ENCODE measurements at regions not wholly inside any gene's neighbourhood (a gene's known extent, or its start where the extent isn't known, plus 50 kb on each side); places are given as distances from the start of the nearest gene placed in this dataset.
A peak's percentile ranks its signal among the peaks of the same experiment; 100 is the strongest.
"Not testable (repeated sequence)": the region's sequence is repeated elsewhere in the genome, so short reads cannot be mapped to it uniquely, and the experiment has no call there.

DNA sequence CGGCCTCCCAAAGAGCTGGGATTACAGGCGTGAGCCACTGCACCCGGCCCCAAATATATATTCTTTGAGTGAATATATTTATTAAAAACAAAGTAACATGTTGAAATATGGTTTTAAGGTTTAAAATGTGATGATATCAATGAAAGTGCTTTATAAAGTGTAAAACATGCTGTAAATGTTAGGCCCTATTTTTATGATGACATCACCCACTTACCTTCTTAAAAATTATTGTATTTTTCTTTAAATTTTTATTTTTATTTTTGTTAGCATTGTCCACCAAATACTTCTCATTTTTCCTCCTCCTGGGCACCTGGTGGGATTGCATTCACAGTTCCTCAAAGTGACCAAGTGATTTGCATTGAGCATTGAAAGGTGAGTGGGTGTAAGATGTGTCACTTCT lies 152.6 kb upstream of the TBX3 start:
- DNase-seq (ENCODE audit: low spot score), result no peak

DNA sequence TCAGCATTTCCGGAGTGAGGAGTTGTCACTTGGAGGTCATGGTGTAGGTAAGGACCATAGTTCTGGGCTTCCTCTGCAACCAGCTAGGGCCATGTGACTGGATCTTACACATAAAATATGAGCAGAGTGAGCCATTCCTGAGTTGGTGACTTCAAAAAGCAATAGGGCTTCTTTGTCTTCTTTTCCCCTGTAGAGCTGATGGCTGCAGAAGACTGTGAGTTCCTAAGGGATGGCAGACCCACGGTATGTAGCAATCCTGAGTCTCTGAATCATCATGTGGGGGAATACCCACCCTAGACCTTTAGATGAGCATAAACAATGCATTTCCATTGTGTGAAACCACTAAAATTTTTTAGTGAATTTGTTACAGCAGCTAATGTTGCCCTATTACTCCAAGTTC lies 151.1 kb upstream of the TBX3 start:
- DNase-seq (ENCODE audit: low spot score), result no peak

DNA sequence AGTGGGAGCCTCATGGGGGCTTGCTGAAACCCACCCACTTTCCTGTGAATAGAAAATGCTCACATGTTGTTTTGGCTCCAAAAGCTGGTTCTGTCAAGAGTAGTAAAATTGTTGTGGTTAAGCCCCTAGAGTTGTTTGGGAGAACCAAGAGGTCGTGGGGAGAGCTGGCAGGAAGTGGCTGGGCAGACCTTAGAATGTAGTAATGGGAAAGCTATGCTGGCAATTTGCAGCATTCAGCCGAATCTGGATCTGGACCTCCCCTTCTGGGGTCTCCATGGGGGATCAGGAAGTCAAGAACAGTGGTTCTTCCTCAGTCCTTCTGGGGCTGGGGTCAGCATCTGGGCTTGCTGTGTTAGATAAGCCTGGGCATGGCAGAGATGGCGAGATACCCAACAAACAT lies 150.6 kb upstream of the TBX3 start:
- DNase-seq (ENCODE audit: low spot score), result no peak

DNA sequence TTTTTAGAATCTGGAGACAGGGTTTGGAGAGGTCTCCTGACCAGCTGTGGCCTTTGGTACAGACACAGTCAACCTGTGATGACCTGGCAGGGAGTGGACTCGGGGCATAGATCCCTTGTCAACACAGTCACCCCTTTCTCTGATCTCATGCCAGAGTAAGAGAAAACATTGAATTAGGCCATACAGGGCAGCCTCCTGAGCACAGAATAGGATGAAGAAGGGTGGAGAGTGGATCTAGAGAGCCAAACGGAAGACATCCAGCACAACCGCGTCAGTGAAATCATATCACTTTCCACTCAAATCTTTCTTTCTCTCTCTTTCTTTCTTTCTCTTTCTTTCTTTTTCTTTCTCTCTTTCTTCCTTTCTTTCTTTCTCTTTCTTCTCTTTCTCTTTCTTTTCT lies 145.9 kb upstream of the TBX3 start:
- DNase-seq (ENCODE audit: low spot score), result peak; percentile 39

DNA sequence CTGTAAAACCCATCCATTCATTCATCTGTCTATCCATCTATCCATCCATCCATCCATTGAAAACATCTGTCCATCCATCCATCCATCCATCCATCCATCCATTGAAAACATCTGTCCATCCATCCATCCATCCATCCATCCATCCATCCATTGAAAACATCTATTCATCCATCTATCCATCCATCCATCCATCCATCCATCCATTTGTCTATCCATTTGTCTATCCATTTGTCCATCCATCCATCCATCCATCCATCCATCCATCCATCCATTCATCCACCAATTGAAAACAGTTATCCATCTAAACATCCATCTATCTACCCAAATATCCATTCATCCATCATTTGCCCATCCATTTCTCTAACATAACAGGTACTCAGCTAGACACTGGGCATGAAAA lies 145.3 kb upstream of the TBX3 start:
- DNase-seq (ENCODE audit: low spot score), result not testable (repeated sequence)

DNA sequence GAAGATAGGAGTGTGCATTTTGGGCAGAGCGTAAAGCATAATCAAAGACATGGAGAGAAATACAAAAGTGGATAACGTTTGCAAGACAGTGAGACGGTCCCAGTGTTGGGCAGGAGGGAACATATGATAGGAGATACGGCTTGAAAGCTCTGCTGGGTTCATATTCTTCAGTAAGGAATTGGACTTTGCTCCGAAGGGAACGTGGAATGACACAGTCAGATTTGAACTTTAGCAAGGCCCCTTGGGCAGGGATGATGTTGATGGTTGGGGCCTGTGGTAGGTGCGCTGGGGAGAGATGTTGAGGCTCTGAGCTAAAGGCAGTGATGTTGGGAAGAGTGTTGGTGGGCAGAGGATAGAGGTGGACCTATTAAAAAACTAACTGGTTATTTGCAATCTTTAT lies 143.5 kb upstream of the TBX3 start:
- peak; percentile 28 for DNase-seq (ENCODE audit: low spot score)

DNA sequence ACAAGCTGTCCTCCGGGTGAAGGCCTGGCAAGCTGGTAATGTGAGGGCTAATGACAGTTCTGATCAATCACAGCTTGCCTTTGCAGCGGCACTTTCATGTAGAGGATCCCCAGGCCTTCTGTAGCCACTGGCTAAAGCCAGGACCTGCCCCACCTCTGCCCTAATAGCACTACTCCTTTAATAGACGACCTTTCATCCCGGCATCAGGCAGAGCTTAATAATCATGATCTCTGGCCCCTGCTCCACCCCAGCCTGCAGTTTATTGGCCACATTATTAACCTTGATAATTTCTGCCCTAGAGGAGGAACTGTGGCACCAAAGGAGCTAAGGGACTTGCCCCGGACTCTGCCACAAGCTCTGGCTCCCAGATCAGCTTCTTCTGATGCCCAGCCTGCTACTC lies 142.3 kb upstream of the TBX3 start:
- DNase-seq (ENCODE audit: low spot score), result peak; percentile 64

DNA sequence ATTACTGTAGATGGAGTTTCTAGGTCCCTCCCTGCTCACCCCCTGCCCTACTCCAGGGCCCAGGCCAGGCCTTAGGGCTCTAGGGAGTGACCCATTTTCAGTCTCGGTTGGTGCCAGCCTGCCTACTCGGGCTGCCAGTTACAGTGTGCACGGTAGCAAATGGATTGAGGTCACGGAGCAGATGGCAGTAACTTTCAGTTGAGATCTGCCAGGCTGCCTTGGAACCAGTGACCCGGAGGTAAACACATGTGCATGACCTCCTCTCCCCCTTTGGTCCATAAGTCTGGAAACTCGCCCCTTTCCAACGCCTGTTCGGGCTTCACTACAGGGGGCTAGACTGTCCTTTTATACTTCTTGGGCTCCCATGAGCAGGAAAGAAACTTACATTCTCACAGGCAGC lies 139.7 kb upstream of the TBX3 start:
- peak; percentile 43 for DNase-seq (ENCODE audit: low spot score)

DNA sequence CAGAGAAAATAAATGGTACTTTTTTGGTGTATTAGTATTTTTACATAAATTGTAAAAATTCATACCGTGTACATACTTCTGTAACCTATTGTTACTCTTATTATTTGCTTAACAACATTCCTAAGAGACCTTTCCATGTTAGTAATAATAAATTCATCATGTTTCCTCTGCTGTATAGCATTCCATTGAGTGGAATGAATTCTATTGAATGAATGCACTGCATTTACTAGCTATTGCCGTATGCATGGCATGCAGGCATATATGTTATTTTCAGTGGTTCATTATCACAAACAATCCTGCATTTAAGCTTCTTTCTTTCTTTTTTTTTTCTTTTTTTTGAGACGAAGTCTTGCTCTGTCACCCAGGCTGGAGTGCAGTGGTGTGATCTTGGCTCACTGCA lies 137.6 kb upstream of the TBX3 start:
- no peak for DNase-seq (ENCODE audit: low spot score)

DNA sequence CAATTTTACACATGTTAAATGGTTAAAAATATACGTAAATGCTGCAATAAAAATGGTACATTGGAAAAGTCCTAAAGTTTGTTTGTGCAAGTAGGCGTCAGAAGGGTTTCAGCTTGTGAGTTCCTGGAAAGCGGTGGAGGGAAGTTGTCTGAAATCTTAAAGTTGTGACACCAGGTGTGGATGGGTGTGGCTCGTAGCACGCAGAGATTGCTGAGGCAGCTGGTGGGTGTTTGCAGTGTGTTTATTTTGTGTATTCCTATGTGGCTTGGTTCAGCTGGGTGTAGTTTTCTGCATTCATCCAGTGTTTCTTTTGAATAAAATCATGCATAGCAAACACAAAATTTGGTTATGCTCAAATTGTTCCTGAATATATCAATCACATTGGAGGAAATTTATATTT lies 136.8 kb upstream of the TBX3 start:
- DNase-seq (ENCODE audit: low spot score), result peak; percentile 12

DNA sequence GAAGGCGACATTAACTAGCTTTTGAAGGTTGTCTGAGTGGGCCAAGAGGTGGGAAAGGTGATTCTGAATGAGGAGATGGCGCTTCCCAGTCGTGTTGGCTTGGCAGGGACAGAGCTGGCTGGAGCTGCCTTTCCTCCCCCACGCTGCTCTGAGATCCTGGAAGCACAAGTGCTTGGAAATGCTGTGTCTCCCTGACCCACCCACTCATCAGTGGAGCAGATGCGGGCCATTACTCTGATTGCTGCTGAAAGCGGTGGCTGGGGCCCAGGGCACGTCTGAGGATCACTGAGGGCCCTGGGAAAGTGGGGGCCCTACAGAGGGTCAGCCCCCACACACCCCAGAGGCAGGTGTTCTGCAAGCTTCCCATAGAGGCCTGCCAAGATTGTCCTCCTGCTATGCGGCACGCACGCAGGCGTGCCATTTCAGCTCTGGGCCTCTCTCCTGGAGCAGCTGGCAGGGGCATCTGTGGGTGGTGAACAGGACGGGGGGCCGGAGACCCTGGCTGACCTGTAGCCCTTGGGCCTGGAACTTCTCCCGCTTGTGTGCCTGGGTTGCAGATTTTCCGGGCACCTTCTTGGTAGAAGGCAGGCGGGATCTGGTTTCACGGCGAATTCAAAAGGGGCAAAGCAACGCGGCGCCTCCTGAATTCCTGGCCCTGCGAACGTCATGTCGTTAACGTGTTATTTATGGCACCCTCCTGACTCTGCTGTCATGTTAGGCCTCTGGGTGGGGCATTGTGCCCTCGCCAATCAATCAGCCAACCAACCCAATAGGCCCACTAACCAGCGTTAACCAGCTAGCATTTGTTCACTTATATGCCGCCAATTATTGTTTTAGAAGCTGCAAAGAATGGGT lies 133.8 kb upstream of the TBX3 start:
- DNase-seq (ENCODE audit: low spot score), result peak; percentile 83

DNA sequence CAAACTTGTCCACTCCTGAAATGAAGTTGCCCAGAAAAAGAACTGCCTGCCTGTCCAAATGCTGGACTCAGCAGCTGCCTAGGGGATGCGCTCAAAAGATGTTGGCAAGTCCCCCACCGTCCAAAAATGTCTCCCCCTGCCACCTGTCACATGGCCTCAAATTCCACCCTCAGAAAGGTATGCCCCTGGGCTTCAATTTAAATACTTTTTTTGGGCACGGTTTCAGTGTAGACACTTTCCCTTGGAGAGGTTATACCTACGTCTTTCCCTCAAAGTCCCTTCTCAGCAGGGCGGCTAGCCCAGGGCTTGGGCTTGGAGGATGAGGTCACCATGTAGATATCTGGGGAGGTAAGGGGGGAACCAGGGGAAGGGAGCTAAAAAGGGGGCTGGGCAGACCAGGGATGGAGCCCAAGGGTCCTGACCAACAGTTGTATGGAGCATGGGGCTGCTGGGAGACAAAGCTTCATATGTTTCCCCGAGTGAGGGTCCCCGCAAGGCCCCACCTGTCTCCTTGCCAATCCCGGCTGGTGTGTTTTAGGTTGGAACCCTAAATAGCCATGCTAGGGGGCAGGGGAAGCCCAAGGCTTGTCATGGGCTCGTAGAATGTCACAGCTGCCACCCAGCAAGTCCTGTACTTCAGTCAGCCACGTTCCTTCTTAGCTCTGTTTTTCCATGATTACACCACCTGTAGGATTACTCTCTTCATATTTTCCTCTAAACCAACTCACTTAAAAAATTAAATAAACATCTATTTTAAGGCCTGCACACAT lies 131.2 kb upstream of the TBX3 start:
- peak; percentile 64 for DNase-seq (ENCODE audit: low spot score)

DNA sequence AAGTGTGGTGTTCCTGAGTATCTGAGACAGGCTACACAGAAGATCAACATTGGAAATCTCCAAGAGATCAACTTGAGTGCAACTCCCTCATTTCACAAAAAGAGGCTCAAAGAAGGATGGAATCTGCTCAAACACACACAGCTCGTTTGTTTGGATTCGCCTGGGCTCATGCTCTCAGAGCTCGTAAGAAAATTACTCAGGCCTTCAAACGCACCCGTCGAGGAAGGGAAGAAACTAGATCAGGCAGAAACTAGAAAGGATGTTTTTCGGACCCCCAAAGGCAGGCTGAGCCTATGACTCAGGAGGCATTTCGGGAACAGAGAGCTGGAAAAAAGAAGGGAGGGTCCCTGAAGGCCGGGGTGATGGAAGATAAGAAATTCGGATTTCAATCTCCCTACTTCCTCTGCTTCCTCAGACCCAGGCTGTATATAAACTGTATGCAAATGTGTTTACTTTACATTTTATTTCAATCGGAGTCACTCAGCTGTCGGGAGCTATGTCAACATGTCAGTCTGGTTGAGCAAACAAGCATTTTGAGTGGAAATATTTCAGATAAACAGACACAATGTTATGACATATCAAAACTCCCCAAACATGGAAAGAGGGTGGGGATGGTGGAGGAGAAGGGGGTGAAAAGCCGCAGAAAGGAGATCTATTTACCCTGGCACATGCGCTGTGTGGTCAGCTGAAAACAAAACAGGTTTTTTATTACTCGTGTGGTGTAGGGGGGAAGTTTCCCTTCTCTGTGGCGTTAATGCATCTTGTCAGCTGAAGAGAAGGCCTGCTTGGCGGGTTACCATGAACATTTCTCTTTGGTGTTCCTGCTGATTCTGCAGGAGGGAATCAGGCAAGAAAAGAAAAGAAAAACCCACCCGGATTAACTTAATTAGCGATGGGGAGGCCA lies 129.1 kb upstream of the TBX3 start:
- DNase-seq (ENCODE audit: low spot score), result peak; percentile 35

DNA sequence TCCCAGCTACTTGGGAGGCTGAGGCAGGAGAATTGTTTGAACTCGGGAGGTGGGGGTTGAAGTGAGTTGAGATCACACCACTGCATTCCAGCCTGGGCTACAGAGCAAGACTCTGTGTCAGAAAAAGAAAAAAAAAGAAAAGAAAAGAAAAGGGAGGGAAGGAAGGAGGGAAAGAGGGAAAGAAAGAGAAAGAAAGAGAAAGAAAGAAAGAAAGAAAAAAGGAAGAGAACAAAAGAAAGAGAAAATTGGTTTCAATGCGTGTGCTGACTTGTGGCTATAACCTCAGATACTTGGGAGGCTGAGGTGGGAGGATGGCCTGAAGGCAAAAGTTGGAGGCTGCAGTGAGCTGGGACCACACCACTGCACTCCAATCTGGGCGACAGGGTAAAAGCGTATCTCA lies 128.4 kb upstream of the TBX3 start:
- DNase-seq (ENCODE audit: low spot score), result no peak

DNA sequence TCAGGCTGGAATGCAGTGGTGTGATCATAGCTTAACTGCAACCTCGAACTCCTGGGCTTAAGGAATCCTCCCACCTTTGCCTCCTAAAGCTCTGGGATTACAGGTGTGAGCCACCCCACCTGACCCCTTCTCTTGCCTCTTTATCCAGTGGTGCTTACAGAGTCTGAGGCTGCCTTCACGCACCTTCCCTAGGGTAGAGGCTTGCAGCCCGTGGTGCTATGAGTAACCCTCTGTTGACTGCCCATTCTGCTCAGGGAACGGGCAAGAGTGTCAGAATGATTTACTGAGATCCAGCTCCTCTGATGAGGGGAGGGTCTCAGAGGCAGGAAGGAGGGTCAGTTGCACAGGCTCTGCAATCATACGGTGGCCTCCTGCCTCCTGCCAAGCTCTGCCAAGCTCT lies 125.1 kb upstream of the TBX3 start:
- peak; percentile 45 for DNase-seq (ENCODE audit: low spot score)

DNA sequence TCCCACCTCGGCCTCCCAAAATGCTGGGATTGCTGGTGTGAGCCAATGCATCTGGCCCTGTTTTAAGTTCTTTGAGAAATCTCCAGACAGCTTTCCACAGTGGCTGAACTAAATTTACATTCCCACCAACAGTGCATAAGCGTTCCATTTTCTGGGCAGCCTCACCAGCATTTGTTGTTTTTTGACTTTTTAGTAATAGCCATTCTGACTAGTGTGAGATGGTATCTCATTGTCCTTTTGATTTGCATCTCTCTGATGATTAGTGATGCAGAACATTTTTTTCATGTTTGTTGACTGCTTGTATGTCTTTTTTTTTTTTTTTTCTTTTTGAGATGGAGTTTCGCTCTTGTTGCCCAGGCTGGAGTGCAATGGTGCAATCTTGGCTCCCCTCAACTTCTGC lies 117.4 kb upstream of the TBX3 start:
- DNase-seq (ENCODE audit: low spot score), result peak; percentile 11

DNA sequence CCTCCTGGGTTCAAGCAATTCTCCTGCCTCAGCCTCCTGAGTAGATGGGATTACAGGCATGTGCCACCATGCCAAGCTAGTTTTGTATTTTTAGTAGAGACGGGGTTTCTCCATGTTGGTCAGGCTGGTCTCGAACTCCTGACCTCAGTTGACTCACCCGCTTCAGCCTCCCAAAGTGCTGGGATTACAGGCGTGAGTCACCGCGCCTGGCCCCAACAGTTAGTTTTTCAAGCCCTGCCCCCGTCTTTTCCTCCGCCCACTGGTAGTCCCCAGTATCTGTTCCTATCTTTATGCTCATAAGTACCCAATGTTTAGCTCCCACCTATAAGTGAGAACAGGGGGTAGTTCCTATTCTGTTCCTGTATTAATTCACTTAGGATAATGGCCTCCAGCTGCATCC lies 116.6 kb upstream of the TBX3 start:
- DNase-seq (ENCODE audit: low spot score), result peak; percentile 24

DNA sequence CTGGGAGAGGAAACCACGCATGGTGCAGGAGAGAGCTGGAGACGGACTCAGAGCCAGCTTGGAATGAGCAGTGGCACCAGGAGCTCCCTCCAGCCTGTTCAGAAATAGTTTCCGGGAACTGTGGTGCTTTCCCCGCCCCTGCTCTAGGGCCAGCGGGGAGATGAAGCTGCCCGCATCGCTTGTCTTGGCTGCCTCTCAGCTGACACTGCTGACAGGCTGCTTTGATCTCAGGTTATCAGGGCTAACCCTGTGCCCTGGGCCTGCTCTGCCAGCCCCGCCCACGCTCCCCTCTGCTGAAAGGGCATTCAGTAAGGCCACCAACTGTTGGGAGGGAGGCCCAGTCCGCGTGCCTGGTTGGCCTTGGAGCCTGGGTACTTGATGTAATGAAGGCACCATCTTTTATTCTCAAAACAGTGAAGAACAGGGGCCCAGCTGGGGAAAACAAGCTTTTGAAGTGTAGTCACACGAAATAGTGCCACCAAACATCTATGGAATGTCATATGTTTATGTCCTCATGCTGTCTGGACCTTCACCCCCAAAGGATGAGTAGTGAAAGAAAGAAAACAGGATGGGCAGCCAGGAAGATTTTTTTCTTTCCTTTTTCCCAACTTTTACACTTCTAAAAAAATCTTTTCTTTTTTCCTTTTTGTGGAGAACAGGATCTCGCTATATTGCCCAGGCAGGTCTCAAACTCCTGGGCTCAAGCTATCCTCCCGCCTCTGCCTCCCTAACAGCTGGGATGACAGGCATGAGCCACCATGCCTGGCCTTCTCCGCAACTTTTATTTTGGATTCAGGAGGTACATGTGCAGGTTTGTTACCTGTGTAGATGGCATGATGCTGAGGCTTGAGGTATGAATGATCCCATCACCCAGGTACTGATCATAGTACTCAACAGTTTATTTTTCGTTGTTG lies 115.9 kb upstream of the TBX3 start:
- peak; percentile 79 for DNase-seq (ENCODE audit: low spot score)

DNA sequence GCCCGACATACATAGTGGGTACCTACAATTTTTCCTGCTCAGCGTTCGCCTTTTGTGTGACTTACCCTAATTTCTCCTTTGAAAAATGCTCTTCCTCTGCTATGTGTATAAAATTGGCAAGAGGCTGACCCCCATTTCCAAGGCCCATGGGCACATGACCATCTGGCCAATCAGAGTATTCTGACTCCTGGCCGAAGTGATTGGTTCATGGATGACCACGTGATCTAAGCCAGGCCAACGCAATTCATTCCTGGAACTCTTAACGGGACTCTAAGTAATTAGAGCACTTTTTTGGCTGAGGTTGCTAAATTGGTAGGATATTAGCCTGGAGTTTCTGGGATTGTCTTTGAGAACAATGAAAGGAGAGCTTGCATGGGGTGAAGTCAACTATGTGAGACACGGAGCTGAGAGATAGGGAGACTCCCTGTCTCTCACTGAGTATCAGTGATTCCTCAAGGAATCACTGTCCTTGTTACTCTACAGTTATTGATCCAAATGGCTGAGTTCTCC lies 110.1 kb upstream of the TBX3 start:
- DNase-seq (ENCODE audit: low spot score), result no peak

DNA sequence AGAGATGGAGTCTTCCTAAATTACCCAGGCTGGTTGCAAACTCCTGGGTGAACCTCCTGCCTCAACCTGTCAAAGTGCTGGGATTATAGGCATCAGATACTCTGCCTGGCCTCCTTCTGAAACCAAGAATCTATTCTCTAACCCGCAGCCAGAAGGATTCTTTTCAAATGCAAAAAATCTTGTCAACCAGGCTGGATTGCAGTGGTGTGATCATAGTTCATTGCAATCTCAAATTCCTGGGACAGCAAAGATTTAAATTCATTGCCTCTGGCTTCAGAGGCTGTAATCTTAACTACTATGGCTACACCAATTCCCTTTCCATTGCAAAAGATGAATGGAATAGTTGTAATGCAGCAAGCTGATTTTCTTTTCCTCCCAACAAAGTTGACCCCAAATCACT lies 106.3 kb upstream of the TBX3 start:
- DNase-seq (ENCODE audit: low spot score), result no peak

All from mesenteric fat pad (tissue), 1 donor.